SK-N-SH (cell line): ENCODE measurements at regions not wholly inside any gene's neighbourhood (a gene's known extent, or its start where the extent isn't known, plus 50 kb on each side); places are given as distances from the start of the nearest gene placed in this dataset.

Experiments
- CHD2 ChIP-seq: fragments of 150-350 bp; IDR thresholded peaks from 2 replicates; pipeline ENCODE4 v1.6.1; 2018; ENCODE audit warnings: low read length; ENCODE audit not compliant: partially characterized antibody
- EP300 ChIP-seq, 2 experiments: IDR thresholded peaks; 2 replicates each; pipeline versions ENCODE4 v1.4.0 to v1.6.1; 2012; ENCODE audit warnings: borderline replicate concordance in 1 of 2, low read depth in 1 of 2, low read length in 1 of 2
- TF ChIP-seq, protein P1 (sequence below): fragments of 200-600 bp; sonication (generic); IDR thresholded peaks from 2 replicates; pipeline ENCODE4 v1.6.1; 2017; ENCODE audit warnings: antibody characterized with exemption, mild to moderate bottlenecking, moderate library complexity

DNA sequence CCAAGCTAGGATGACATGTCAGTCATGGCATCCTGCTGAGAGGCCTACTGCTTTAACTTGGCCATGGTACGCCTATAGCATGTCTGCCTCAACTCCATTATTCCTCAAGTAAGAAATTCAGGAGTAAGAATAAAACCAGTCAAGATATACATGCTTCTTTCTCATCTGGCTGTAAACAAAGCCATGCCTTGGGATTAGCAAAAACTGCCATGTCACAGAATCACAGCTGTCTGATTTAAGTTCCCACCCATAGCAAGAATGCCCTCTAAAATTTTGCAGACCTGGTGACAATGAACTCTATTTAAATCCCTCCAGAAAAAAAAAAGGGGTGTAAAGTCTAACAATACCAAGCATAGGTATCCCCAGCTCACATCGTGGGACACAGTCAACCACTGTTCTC is 55.6 kb upstream of the ACAN start:
- no peak for TF ChIP-seq CHD2
- TF ChIP-seq, protein P1, sequence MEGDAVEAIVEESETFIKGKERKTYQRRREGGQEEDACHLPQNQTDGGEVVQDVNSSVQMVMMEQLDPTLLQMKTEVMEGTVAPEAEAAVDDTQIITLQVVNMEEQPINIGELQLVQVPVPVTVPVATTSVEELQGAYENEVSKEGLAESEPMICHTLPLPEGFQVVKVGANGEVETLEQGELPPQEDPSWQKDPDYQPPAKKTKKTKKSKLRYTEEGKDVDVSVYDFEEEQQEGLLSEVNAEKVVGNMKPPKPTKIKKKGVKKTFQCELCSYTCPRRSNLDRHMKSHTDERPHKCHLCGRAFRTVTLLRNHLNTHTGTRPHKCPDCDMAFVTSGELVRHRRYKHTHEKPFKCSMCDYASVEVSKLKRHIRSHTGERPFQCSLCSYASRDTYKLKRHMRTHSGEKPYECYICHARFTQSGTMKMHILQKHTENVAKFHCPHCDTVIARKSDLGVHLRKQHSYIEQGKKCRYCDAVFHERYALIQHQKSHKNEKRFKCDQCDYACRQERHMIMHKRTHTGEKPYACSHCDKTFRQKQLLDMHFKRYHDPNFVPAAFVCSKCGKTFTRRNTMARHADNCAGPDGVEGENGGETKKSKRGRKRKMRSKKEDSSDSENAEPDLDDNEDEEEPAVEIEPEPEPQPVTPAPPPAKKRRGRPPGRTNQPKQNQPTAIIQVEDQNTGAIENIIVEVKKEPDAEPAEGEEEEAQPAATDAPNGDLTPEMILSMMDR, result no peak
- TF ChIP-seq EP300 (IDR thresholded peaks at IDR 0.05; ENCODE audit: borderline replicate concordance in 1 of 2, low read depth in 1 of 2, low read length in 1 of 2), result no peak
